Neural crest cell (in vitro differentiated cells): ENCODE measurements at regions not wholly inside any gene's neighbourhood (a gene's known extent, or its start where the extent isn't known, plus 50 kb on each side); places are given as distances from the start of the nearest gene placed in this dataset.

ENCODE experiments used
- DNase-seq: peaks from one replicate; pipeline ENCODE4 v3.0.0; 2021; ENCODE audit warnings: low read depth, mixed read lengths, low spot score
- H3K27ac Mint-ChIP-seq: one replicate; pipeline ENCODE4 v1.8.0; 2021; ENCODE audit warnings: mild to moderate bottlenecking, mixed read lengths; ENCODE audit not compliant: unreplicated experiment
- H3K27me3 Mint-ChIP-seq: 2 replicates; pipeline ENCODE4 v1.8.0; 2021; ENCODE audit warnings: low read depth, mild to moderate bottlenecking, mixed read lengths
- H3K36me3 Mint-ChIP-seq: 2 replicates; pipeline ENCODE4 v1.8.0; 2021; ENCODE audit warnings: low read depth, mild to moderate bottlenecking, mixed read lengths
- H3K4me1 Mint-ChIP-seq: 2 replicates; pipeline ENCODE4 v1.8.0; 2021; ENCODE audit warnings: mixed read lengths
- H3K4me3 Mint-ChIP-seq: one replicate; pipeline ENCODE4 v1.8.0; 2021; ENCODE audit warnings: mild to moderate bottlenecking, mixed read lengths
- H3K9me3 Mint-ChIP-seq: 2 replicates; pipeline ENCODE4 v1.8.0; 2021; ENCODE audit warnings: mixed read lengths
- TF ChIP-seq, protein P1 (sequence below): fragments of 200-600 bp; sonication (generic); conservative IDR thresholded peaks from 2 replicates; pipeline ENCODE4 v1.5.0; 2021; ENCODE audit warnings: antibody characterized with exemption, mild to moderate bottlenecking

DNA sequence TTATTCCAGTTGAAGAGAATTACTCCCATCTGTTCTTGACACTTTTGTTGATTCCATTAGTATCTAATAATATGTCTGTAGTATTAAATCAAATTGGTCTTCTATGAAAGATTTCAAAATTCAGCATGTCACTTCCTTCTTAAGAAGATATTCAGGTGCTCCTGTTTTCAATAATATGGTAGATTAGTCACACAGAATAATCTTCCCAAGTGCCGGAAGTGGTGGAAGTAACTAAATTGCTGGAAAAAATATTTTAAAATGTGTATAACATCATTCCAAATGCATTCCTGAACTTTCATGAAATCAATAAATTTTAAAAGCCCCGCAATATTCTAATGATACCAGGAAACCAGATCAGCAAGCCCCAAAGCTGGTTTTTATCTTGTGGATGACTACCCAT is 281.3 kb downstream of the EPM2A start:
- no peaks in the 10 kb centered on the region for H3K27me3 Mint-ChIP-seq
- DNase-seq = no peak

DNA sequence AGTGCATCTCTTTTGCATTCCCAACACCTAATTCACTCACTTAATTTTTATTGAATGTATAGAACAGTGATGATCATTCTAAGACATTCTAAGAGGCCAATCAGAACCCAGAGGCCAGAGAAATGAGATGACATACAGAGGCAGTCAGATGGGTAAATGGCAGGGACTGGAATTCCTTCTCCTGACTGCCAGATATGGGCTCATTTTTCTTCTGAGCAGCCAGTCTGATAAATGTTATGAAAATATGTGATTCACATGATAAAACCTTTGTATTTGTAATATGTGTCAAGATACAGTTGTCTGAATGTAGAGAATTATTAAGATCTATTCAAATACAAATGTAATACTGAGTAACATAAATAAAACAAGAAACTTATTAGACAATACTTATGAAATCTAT is 277.8 kb downstream of the EPM2A start:
- TF ChIP-seq, protein P1, sequence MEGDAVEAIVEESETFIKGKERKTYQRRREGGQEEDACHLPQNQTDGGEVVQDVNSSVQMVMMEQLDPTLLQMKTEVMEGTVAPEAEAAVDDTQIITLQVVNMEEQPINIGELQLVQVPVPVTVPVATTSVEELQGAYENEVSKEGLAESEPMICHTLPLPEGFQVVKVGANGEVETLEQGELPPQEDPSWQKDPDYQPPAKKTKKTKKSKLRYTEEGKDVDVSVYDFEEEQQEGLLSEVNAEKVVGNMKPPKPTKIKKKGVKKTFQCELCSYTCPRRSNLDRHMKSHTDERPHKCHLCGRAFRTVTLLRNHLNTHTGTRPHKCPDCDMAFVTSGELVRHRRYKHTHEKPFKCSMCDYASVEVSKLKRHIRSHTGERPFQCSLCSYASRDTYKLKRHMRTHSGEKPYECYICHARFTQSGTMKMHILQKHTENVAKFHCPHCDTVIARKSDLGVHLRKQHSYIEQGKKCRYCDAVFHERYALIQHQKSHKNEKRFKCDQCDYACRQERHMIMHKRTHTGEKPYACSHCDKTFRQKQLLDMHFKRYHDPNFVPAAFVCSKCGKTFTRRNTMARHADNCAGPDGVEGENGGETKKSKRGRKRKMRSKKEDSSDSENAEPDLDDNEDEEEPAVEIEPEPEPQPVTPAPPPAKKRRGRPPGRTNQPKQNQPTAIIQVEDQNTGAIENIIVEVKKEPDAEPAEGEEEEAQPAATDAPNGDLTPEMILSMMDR = no peak
- Mint-ChIP-seq H3K36me3 (no peaks in the 10 kb centered on the region), H3K27me3 (no peaks in the 10 kb centered on the region), H3K4me3 (no peak overlapping the region), H3K4me1 (no peaks in the 10 kb centered on the region), H3K9me3 (no peaks in the 10 kb centered on the region), H3K27ac (no peak overlapping the region)
- DNase-seq = no peak

More for the DNA sequence above, 281.3 kb downstream of the EPM2A start:
- no peak overlapping the region for H3K27ac Mint-ChIP-seq
- TF ChIP-seq, protein P1 = no peak
- H3K36me3 Mint-ChIP-seq = no peaks in the 10 kb centered on the region
- no peaks in the 10 kb centered on the region for H3K9me3 Mint-ChIP-seq
- no peaks in the 10 kb centered on the region for H3K4me1 Mint-ChIP-seq
- H3K4me3 Mint-ChIP-seq = no peak overlapping the region

GRCh38 chr6:145468534-145468933 is 266.8 kb downstream of the EPM2A start:
- Mint-ChIP-seq H3K4me3 (no peak overlapping the region), H3K27ac (no peak overlapping the region), H3K36me3 (peaks cover 3% of the 10 kb centered on the region), H3K9me3 (peaks cover 5% of the 10 kb centered on the region), H3K27me3 (no peaks in the 10 kb centered on the region), H3K4me1 (no peaks in the 10 kb centered on the region)
- DNase-seq = no peak
- TF ChIP-seq, protein P1 = no peak

- peaks cover 7% of the 10 kb centered on the region for H3K9me3 Mint-ChIP-seq
- TF ChIP-seq, protein P1 = no peak
- H3K27ac Mint-ChIP-seq = no peak overlapping the region
- no peak for DNase-seq
- H3K4me3 Mint-ChIP-seq = no peak overlapping the region
- no peaks in the 10 kb centered on the region for H3K27me3 Mint-ChIP-seq
- H3K4me1 Mint-ChIP-seq = no peaks in the 10 kb centered on the region
- H3K36me3 Mint-ChIP-seq = peaks cover 3% of the 10 kb centered on the region
These were observed 266.3 kb downstream of the EPM2A start for GRCh38 chr6:145469021-145469420.

DNA sequence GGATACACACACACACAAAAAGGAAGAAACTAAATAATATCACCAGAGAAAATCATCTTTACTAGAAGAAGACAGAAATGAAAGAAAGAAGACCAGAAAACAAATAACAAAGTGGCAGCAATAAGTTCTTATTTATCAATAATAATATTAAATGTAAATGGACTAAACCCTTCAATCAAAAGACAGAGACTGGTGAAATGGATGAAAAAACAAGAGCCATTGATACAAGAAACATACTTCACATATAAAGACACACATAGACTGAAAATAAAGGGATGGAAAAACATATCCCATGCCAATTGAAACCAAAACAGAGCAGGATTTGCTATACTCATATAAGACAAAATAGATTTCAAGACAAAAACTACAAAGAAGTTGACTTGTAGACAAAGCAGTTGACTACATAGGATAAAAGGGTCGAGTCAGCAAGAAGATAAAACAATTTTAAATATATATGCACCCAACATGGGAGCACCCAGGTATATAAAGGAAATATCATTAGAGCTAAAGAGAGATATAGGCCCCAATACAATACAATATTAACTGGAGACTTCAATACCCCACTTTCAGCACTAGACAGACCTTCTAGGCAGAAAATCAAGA is 259.4 kb downstream of the EPM2A start:
- H3K4me3 Mint-ChIP-seq = no peak overlapping the region
- no peak for DNase-seq
- TF ChIP-seq, protein P1 = no peak
- no peak overlapping the region for H3K27ac Mint-ChIP-seq
- H3K36me3 Mint-ChIP-seq = peaks cover 3% of the 10 kb centered on the region
- H3K4me1 Mint-ChIP-seq = no peaks in the 10 kb centered on the region
- H3K27me3 Mint-ChIP-seq = no peaks in the 10 kb centered on the region
- peaks cover 20% of the 10 kb centered on the region for H3K9me3 Mint-ChIP-seq
